B cell (primary cell): ENCODE measurements at regions not wholly inside any gene's neighbourhood (a gene's known extent, or its start where the extent isn't known, plus 50 kb on each side); places are given as distances from the start of the nearest gene placed in this dataset.

ENCODE experiments used
- ATAC-seq: fragments of 200-7000 bp; cut with Tn5 transposase; one replicate; pipeline ENCODE4 v1.10.0; 2021; ENCODE audit warnings: low read depth, mild to moderate bottlenecking, moderate number of reproducible peaks, moderate library complexity
- CTCF ChIA-PET: fragments of 350-600 bp; sonication (Branson Sonifier 250); formaldehyde crosslinking; loops from one replicate; lab custom pipeline; 2021; ENCODE audit warnings: antibody characterized with exemption, inconsistent platforms; lab: Charles Lee
- POLR2A ChIA-PET: fragments of 350-600 bp; sonication (Branson Sonifier 250); formaldehyde crosslinking; loops from one replicate; lab custom pipeline; 2021; ENCODE audit warnings: antibody characterized with exemption; lab: Charles Lee
- DNase-seq: peaks from one replicate; pipeline ENCODE4 v3.0.0; 2013
- H2AFZ ChIP-seq: 2 replicates; pipeline ENCODE4 v1.6.1; 2012; ENCODE audit warnings: mild to moderate bottlenecking, low read depth, low read length; ENCODE audit not compliant: insufficient read depth, poor library complexity, severe bottlenecking
- H3K27ac ChIP-seq, 2 donors: 1 replicate in 1 of 2; 2 replicates in 1 of 2; pipeline ENCODE4 v1.5.1; 2012 to 2013; ENCODE audit warnings: low read length in 2 of 2, mild to moderate bottlenecking in 2 of 2, moderate library complexity in 1 of 2
- H3K27me3 ChIP-seq, 4 experiments: fragments of 200-600 bp in 1 of 4; sonication (generic) in 1 of 4; replicated peaks in 1 of 4; 1 replicate in 2 of 4; 2 replicates in 2 of 4; pipeline versions ENCODE4 v1.6.1 to v1.7.0; 2013 to 2016; ENCODE audit warnings: low read length in 3 of 4, mild to moderate bottlenecking in 2 of 4, mixed read lengths in 1 of 4, moderate library complexity in 1 of 4; ENCODE audit not compliant: insufficient read depth in 4 of 4, control insufficient read depth in 3 of 4; ENCODE audit errors: control extremely low read depth in 1 of 4
- H3K36me3 ChIP-seq, 2 experiments: replicated peaks in 1 of 2; 1 replicate in 1 of 2; 2 replicates in 1 of 2; pipeline versions ENCODE4 v1.6.1 to v1.7.1; 2013; ENCODE audit warnings: low read length in 1 of 2; ENCODE audit not compliant: insufficient read depth in 2 of 2, control insufficient read depth in 1 of 2; ENCODE audit errors: control extremely low read depth in 1 of 2, extremely low read depth in 1 of 2
- H3K4me1 ChIP-seq, 2 donors: fragments of 200-600 bp in 1 of 2; sonication (generic) in 1 of 2; 1 replicate in 1 of 2; 2 replicates in 1 of 2; pipeline versions ENCODE4 v1.5.1 to v1.6.1; 2013 to 2017; ENCODE audit warnings: low read length in 2 of 2; ENCODE audit not compliant: control insufficient read depth in 2 of 2, insufficient read depth in 2 of 2
- H3K4me2 ChIP-seq: replicated peaks from 2 replicates; pipeline ENCODE3; 2012; ENCODE audit warnings: mild to moderate bottlenecking, low read depth, low read length; ENCODE audit not compliant: poor library complexity, severe bottlenecking
- H3K4me3 ChIP-seq, 5 experiments: fragments of 200-600 bp in 1 of 5; sonication (generic) in 1 of 5; 1 replicate in 3 of 5; 2 replicates in 2 of 5; pipeline versions ENCODE4 v1.5.1 to v1.7.0; 2011 to 2016; ENCODE audit warnings: low read length in 4 of 5, mild to moderate bottlenecking in 4 of 5, low read depth in 2 of 5, control low read depth in 1 of 5, moderate library complexity in 1 of 5; ENCODE audit not compliant: insufficient read depth in 1 of 5; ENCODE audit errors: control extremely low read depth in 1 of 5, extremely low read depth in 1 of 5
- H3K79me2 ChIP-seq: fragments of 200-600 bp; sonication (generic); one replicate; pipeline ENCODE4 v1.6.0; 2016; ENCODE audit warnings: low read length; ENCODE audit not compliant: control insufficient read depth, insufficient read depth
- H3K9ac ChIP-seq: fragments of 200-600 bp; sonication (generic); 2 replicates; pipeline ENCODE4 v1.6.1; 2017; ENCODE audit warnings: mild to moderate bottlenecking, low read length, moderate library complexity
- H3K9me3 ChIP-seq, 3 donors: one replicate each; pipeline versions ENCODE4 v1.6.1 to v1.7.1; 2013; ENCODE audit warnings: low read length in 2 of 3; ENCODE audit not compliant: control insufficient read depth in 2 of 3, insufficient read depth in 1 of 3; ENCODE audit errors: control extremely low read depth in 1 of 3
- H4K20me1 ChIP-seq: 2 replicates; pipeline ENCODE4 v1.6.0; 2012; ENCODE audit warnings: mild to moderate bottlenecking, low read length; ENCODE audit not compliant: insufficient read depth, control insufficient read depth, poor library complexity, severe bottlenecking
- H3K27ac Mint-ChIP-seq: one replicate; pipeline ENCODE4 v1.8.0; 2021; ENCODE audit warnings: mixed read lengths
- H3K27me3 Mint-ChIP-seq: one replicate; pipeline ENCODE4 v1.8.0; 2021; ENCODE audit warnings: mixed read lengths
- H3K4me1 Mint-ChIP-seq: one replicate; pipeline ENCODE4 v1.8.0; 2021; ENCODE audit warnings: mixed read lengths
- H3K4me3 Mint-ChIP-seq: one replicate; pipeline ENCODE4 v1.8.0; 2021; ENCODE audit warnings: mixed read lengths
- H3K9me3 Mint-ChIP-seq: one replicate; pipeline ENCODE4 v1.8.0; 2022; ENCODE audit warnings: mixed read lengths; ENCODE audit not compliant: insufficient read depth
- CTCF ChIP-seq: fragments of 200-600 bp; IDR thresholded peaks from one replicate; pipeline ENCODE4 v1.8.0; 2022; ENCODE audit warnings: antibody characterized with exemption, mild to moderate bottlenecking
- EZH2 ChIP-seq: IDR thresholded peaks from 2 replicates; pipeline ENCODE4 v1.6.1; 2012; ENCODE audit warnings: borderline replicate concordance, low read depth, mild to moderate bottlenecking, moderate library complexity, low read length; ENCODE audit not compliant: insufficient read depth, poor library complexity, severe bottlenecking
- WGBS: methylation state at CpG from one replicate; pipeline ENCODE4 v1.1.5; 2013; ENCODE audit warnings: missing lambda C conversion rate; ENCODE audit not compliant: insufficient coverage; 5-methylcytosine and 5-hydroxymethylcytosine counted together
- intact Hi-C: fragments of 100-400 bp; cut with micrococcal nuclease; formaldehyde crosslinking; loops from one replicate; pipeline ENCODE4 v1.10.0; 2022

GRCh38 chr10:21257919-21258318 lies 267.6 kb downstream of the SKIDA1 start:
- no peaks in the 10 kb centered on the region for H4K20me1 ChIP-seq
- Mint-ChIP-seq H3K27me3 (no peaks in the 10 kb centered on the region), H3K9me3 (no peaks in the 10 kb centered on the region), H3K4me1 (no peaks in the 10 kb centered on the region), H3K4me3 (no peak overlapping the region), H3K27ac (no peak overlapping the region)
- no peak overlapping the region for H3K4me2 ChIP-seq
- H3K27ac ChIP-seq: no peak overlapping the region
- ChIA-PET POLR2A (no interaction called here), CTCF (no interaction called here)
- no peaks in the 10 kb centered on the region for H3K79me2 ChIP-seq
- peaks cover 0 to 6% (median 0%) of the 10 kb centered on the region in 3 donors for H3K9me3 ChIP-seq
- no peaks in the 10 kb centered on the region for H3K4me1 ChIP-seq
- H3K4me3 ChIP-seq: no peak overlapping the region
- 89% methylated on average over 1 of the region's 2 CpGs for WGBS
- H3K27me3 ChIP-seq: no peaks in the 10 kb centered on the region
- TF ChIP-seq CTCF (no peak), EZH2 (no peak)
- H2AFZ ChIP-seq: no peak overlapping the region
- no peak overlapping the region for H3K9ac ChIP-seq
- intact Hi-C loops: no loop called here
- no peaks in the 10 kb centered on the region for H3K36me3 ChIP-seq
- DNase-seq (no peak), ATAC-seq (no peak)

GRCh38 chr10:21257191-21257590 lies 268.3 kb downstream of the SKIDA1 start:
- intact Hi-C loops: no loop called here
- TF ChIP-seq CTCF: no peak
- no peak for TF ChIP-seq EZH2
- ChIA-PET POLR2A (no interaction called here), CTCF (no interaction called here)
- H3K36me3 ChIP-seq: no peaks in the 10 kb centered on the region
- H3K27ac Mint-ChIP-seq: no peak overlapping the region
- H3K4me3 ChIP-seq: no peak overlapping the region
- H3K4me1 Mint-ChIP-seq: no peaks in the 10 kb centered on the region
- WGBS: no CpG with 5 or more reads among the region's 2 CpGs
- DNase-seq (no peak), ATAC-seq (no peak)
- no peaks in the 10 kb centered on the region for H3K9me3 Mint-ChIP-seq
- H4K20me1 ChIP-seq: no peaks in the 10 kb centered on the region
- no peak overlapping the region for H3K9ac ChIP-seq
- no peak overlapping the region for H3K27ac ChIP-seq
- no peak overlapping the region for H3K4me2 ChIP-seq
- no peaks in the 10 kb centered on the region for H3K27me3 ChIP-seq
- no peak overlapping the region for H2AFZ ChIP-seq
- no peaks in the 10 kb centered on the region for H3K27me3 Mint-ChIP-seq
- no peak overlapping the region for H3K4me3 Mint-ChIP-seq
- no peaks in the 10 kb centered on the region for H3K4me1 ChIP-seq
- no peaks in the 10 kb centered on the region for H3K79me2 ChIP-seq
- H3K9me3 ChIP-seq: peaks cover 0 to 7% (median 0%) of the 10 kb centered on the region in 3 donors
